ENCODE measurements at regions not wholly inside any gene's neighbourhood (a gene's known extent, or its start where the extent isn't known, plus 50 kb on each side); places are given as distances from the start of the nearest gene placed in this dataset.

DNA sequence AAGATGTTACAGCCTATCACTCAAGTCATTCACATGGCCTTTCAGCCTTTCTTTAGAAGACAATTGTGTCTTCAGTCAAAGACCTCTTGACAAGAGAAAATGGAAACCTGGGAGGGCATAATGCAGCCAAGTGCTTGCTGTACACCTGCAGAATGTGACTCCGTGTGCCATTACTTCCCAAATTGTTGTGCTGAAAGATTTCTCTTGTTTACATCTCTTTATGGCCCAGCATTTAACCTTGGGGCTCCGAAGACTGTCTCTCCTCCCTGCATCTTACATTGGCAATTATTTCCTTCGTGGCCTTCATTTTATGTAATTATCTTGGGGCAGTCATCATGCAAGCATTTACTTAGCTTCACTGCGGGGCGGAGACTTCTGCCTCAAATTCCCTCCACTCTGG lies 287.0 kb downstream of the TCF7L2 start:
- no peaks in the 10 kb centered on the region for H3K27me3 ChIP-seq
- H3K4me3 ChIP-seq, result no peak overlapping the region
- WGBS, 2 donors (ENCODE audit: low coverage in 1 of 2), result 80 to 92% methylated on average over 5 of the region's 5 CpGs
- no peak for TF ChIP-seq POLR2AphosphoS5 (IDR thresholded peaks at IDR 0.05)
- TF ChIP-seq, protein P1, sequence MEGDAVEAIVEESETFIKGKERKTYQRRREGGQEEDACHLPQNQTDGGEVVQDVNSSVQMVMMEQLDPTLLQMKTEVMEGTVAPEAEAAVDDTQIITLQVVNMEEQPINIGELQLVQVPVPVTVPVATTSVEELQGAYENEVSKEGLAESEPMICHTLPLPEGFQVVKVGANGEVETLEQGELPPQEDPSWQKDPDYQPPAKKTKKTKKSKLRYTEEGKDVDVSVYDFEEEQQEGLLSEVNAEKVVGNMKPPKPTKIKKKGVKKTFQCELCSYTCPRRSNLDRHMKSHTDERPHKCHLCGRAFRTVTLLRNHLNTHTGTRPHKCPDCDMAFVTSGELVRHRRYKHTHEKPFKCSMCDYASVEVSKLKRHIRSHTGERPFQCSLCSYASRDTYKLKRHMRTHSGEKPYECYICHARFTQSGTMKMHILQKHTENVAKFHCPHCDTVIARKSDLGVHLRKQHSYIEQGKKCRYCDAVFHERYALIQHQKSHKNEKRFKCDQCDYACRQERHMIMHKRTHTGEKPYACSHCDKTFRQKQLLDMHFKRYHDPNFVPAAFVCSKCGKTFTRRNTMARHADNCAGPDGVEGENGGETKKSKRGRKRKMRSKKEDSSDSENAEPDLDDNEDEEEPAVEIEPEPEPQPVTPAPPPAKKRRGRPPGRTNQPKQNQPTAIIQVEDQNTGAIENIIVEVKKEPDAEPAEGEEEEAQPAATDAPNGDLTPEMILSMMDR (IDR thresholded peaks at IDR 0.05), result no peak
- TF ChIP-seq EP300 (IDR thresholded peaks at IDR 0.05; ENCODE audit: low read depth), result no peak
- no peak for TF ChIP-seq POLR2A (IDR thresholded peaks at IDR 0.05)
- intact Hi-C loops (cut with DNase I; ENCODE audit: low total_unique reads), result no loop called here
- no peaks in the 10 kb centered on the region for H3K4me1 ChIP-seq
- no peaks in the 10 kb centered on the region for H3K9me3 ChIP-seq
- H3K27ac ChIP-seq, result no peak overlapping the region
- DNase-seq, result no peak
- in situ Hi-C loops (cut with MboI; ENCODE audit: low pct_ligation_motif_present in 1 of 4, low pct_unique_long_range_greater_than_20kb in 1 of 4, low sequenced_read_pairs in 3 of 4), result no loop called here
- H3K36me3 ChIP-seq, result no peaks in the 10 kb centered on the region

DNA sequence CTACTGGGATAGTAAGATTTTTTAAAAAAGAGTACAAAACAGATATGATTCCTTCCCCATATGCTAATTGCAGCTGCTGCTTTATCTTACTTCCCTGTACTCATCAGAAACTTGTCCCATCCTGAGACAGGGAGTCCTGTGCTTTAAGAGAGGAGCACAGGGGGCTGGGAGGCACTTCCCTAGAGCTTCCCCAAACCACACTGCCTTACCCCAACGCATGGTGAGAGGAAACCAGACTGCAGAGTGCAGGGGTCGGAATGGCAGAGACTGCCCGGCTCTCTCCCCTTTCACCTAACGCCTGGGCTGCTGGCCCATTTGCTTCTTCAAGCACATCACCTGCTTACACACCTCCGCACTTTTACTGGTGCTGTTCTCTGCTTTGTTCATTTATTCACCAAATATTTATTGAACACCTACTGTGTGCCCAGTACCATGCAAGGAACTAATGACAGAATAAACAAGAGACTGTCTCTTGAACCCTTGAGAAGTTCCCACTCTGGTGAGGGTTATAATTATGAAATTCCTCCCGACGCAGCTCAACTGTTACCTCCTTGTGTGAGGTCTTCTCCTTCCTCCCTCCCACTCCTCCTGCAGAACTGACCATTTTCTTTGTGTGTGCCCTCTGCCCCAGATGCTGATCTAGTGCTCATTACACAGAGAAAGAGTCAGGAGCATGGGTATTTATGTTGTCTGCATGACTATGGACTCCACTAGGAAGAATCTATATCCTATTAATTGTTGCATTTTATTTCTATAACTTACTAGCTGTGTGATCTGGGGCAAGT lies 289.7 kb downstream of the TCF7L2 start:
- Histone ChIP-seq H3K4me1 (no peaks in the 10 kb centered on the region), H3K36me3 (no peaks in the 10 kb centered on the region), H3K9me3 (no peaks in the 10 kb centered on the region), H3K27me3 (no peaks in the 10 kb centered on the region), H3K27ac (no peak overlapping the region), H3K4me3 (no peak overlapping the region)
- intact Hi-C loops (cut with DNase I; ENCODE audit: low total_unique reads), result no loop called here
- no peak for DNase-seq
- TF ChIP-seq POLR2AphosphoS5 (IDR thresholded peaks at IDR 0.05) (no peak), POLR2A (IDR thresholded peaks at IDR 0.05) (no peak), EP300 (IDR thresholded peaks at IDR 0.05; ENCODE audit: low read depth) (no peak)
- TF ChIP-seq, protein P1 (IDR thresholded peaks at IDR 0.05), result no peak
- WGBS, 2 donors (ENCODE audit: low coverage in 1 of 2), result 80% methylated on average over 7 of the region's 7 CpGs; no CpG with 5 or more reads in 1 of the 2 donors
- in situ Hi-C loops (cut with MboI; ENCODE audit: low pct_ligation_motif_present in 1 of 4, low pct_unique_long_range_greater_than_20kb in 1 of 4, low sequenced_read_pairs in 3 of 4), result no loop called here

DNA sequence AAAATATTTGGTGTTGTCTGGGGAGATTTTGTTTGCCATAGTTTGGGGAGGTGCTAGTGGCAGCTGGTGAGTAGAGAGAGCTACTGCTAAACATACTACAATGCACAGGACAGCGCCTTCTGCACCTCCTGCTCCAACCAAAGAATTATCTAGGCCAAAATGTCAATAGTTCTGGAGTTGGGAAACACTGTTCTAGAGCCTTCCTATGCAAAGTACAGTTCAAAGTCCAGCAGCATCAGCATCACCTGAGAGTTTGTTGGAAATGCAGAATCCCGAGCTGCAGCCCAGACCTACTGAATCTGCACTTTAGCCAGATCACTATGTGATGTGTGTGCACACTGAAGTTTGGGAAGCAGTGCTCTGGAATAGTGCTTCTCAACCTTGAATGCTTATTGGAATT lies 290.7 kb downstream of the TCF7L2 start:
- Histone ChIP-seq H3K4me1 (no peaks in the 10 kb centered on the region), H3K27me3 (no peaks in the 10 kb centered on the region), H3K36me3 (no peaks in the 10 kb centered on the region), H3K27ac (no peak overlapping the region), H3K4me3 (no peak overlapping the region), H3K9me3 (no peaks in the 10 kb centered on the region)
- intact Hi-C loops (cut with DNase I; ENCODE audit: low total_unique reads), result no loop called here
- in situ Hi-C loops (cut with MboI; ENCODE audit: low pct_ligation_motif_present in 1 of 4, low pct_unique_long_range_greater_than_20kb in 1 of 4, low sequenced_read_pairs in 3 of 4), result no loop called here
- WGBS, 2 donors (ENCODE audit: low coverage in 1 of 2), result 68 to 83% methylated on average over 1 to 2 of the region's 2 CpGs
- TF ChIP-seq POLR2AphosphoS5 (IDR thresholded peaks at IDR 0.05) (no peak), EP300 (IDR thresholded peaks at IDR 0.05; ENCODE audit: low read depth) (no peak), POLR2A (IDR thresholded peaks at IDR 0.05) (no peak)
- TF ChIP-seq, protein P1 (IDR thresholded peaks at IDR 0.05), result no peak
- no peak for DNase-seq

DNA sequence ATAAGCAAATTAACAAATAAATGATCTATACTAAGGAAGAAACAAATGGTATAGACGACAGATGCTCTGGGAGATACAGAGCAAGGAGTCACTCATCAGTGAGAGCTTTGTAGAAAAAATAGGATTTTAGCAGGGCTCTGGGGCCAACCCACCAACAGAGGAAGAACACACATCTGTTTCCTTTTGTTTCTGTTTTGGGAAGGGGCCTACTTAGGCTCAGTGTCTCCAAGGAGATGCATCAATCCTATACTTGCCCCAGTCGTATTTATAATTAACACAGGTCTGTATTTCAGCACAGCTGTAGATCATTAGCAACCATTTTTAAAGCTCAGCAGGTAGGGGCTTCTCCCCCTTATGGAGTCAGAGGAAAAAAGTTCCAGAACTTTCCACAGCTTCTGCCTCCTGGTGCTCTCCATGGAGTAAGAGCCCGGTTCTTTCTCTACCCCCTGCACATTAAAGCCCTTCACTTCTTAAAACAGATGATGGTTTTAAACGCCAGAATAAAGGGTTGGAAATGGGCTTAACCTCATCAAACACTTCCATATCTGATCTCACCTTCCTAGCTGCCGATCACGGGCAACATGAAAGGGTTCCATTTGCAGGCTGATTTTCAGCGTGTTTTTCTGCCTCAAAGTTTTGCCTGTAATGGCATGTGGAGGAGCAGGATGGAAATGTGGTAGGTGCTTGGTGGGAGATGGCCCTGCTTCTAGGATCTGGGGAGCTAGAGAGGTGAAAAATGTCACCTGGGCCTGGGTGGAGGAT lies 291.7 kb downstream of the TCF7L2 start:
- no peak for DNase-seq
- Histone ChIP-seq H3K36me3 (no peaks in the 10 kb centered on the region), H3K9me3 (no peaks in the 10 kb centered on the region), H3K27ac (no peak overlapping the region), H3K27me3 (no peaks in the 10 kb centered on the region), H3K4me3 (no peak overlapping the region), H3K4me1 (no peaks in the 10 kb centered on the region)
- WGBS, 2 donors (ENCODE audit: low coverage in 1 of 2), result 70% methylated on average over 1 to 7 of the region's 7 CpGs
- TF ChIP-seq POLR2A (IDR thresholded peaks at IDR 0.05), result no peak
- TF ChIP-seq POLR2AphosphoS5 (IDR thresholded peaks at IDR 0.05), result no peak
- TF ChIP-seq EP300 (IDR thresholded peaks at IDR 0.05; ENCODE audit: low read depth), result no peak
- TF ChIP-seq, protein P1 (IDR thresholded peaks at IDR 0.05), result no peak
- intact Hi-C loops (cut with DNase I; ENCODE audit: low total_unique reads), result no loop called here
- in situ Hi-C loops (cut with MboI; ENCODE audit: low pct_ligation_motif_present in 1 of 4, low pct_unique_long_range_greater_than_20kb in 1 of 4, low sequenced_read_pairs in 3 of 4), result no loop called here
